Urothelium cell line (cell line): ENCODE measurements at regions not wholly inside any gene's neighbourhood (a gene's known extent, or its start where the extent isn't known, plus 50 kb on each side); places are given as distances from the start of the nearest gene placed in this dataset.
A peak's percentile ranks its signal among the peaks of the same experiment; 100 is the strongest.

Experiments used
- DNase-seq: peaks from one replicate; pipeline ENCODE4 v3.0.0; 2011; ENCODE audit warnings: low spot score, mixed read lengths
- FAIRE-seq: peaks from 2 replicates; lab custom pipeline; 2011; peaks lifted over from hg19 to GRCh38; lab: Jason Lieb, UNC

DNA sequence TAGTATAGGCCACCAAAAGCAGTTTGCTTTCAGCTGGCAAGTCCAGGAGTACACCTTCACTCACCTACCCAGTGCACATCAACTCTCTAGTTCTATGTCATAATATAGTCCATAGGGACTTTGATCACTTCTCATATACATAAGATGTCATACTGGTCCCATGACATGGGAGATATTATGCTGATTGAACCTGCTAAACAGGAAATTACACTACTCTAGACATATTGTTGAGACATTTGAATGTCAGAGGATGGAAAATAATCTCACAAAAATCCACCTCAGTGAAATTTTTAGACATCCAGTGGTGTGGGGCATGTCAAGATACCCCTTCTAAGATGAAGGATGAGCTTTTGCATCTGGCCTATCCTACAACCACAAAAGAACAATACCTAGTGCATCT lies 322.5 kb downstream of the EN1 start:
- FAIRE-seq (peak; percentile 82), DNase-seq (no peak)

DNA sequence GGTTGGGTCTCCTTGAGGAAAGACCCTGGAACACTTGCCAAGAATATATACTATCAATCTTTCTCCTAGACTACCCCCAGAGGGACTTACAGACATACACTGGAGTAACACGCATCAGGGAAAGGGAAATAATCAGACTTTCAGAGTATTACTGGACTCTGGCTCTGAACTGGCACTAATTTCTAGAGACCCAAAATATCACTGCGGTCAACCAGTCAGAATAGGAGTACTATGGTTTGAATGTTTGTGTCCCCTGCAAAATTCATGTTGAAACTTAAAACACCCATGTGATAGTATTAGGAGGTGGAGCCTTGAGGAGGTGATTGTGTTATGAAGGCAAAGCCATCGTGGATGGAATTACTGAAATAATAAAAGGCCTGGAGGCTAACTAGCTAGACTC lies 323.7 kb downstream of the EN1 start:
- DNase-seq = no peak
- no peak for FAIRE-seq

DNA sequence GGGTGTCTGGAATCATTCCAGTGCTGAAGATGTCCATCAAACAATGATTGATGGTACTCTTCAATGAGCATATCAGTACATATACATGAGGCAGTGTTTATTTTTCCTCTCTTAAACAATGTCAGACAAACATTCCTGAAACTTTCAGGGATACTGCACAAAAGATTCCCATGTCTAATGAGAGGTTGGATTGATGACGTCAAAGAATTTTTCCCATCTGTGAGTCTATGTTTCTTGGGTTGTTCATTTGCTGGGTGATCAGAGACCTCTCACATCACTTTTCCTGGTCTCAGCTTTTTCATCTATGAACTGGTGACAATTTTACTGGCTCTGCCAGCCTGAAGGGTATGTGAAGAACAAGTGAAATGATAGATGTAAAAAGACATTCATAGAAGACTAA lies 325.5 kb downstream of the EN1 start:
- no peak for FAIRE-seq
- DNase-seq = no peak

DNA sequence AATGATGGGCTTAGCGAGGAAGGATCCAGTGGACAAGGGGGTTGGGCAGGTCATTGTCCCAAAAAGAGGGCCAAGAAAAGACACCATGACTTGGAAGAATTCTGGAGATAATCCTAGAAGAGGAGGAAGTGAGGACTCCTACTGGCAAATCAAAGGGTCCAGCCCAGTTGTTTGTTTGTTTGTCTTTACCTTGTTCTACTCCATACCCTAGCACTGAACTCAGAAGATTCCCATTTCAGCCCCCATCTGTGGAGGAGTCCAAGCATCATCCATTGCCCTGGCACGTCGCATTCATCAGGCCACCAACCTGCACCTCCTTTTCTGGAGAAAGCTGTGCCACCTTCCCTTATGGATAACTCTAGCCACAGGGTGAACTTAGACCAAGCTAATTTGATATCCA lies 326.2 kb downstream of the EN1 start:
- DNase-seq (no peak), FAIRE-seq (no peak)

DNA sequence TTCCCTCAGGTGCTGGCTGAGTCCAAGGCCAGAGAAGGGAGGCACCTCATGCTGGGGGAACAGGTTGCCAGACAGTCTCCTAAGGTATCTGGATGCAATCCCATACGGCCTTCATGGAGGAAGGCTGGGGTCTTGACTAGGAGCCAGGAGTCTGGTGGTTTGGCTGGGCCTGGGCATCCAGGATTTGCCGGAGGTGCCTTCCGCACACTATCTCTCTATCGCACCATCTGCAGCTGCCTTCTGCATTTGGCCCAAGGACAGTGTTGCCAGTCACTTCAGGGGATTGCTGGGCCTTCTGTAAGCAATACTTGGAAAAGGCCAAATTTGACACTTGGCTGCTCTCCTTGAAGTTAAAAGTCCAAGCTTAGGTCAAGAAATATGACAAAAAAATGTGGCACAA lies 327.2 kb downstream of the EN1 start:
- FAIRE-seq (no peak), DNase-seq (no peak)

DNA sequence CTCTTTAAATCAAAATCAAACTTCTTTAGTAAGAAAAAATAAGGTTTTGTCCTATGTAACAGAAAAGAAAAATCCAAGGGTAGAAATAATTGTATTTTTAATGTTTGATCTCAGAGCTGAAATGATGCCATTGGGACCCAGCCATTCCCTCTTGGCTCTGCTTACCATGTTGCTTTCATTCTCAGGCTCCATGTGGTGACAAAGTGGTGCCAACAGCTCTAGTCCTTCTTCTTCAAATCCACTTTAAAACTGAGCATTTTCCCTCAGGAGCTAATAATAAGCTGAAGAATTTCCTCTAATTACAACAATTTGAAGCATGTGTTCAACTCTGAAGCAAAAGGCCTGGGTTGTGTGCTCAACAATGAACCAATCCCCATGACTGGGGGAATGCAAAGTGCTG lies 327.9 kb downstream of the EN1 start:
- DNase-seq = no peak
- FAIRE-seq = no peak

DNA sequence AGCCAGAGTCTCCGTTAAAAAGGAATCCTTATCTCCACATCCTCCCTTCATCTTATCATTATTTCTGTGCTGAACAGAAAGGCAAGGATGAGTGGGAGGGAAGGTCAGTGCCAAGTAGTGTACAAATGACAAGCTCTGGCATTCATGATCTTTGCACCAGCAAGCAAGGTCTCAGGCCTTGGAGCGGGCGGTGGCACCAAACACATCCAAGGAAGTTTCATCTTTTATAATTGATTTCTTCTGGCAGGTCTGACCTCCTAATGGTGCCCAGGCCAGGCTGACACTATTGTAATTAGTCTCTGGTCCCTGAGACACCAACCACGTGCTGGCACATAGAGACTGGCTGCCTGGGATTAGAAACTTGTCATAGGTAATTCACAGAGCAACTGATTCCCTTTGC lies 336.6 kb downstream of the EN1 start:
- DNase-seq (no peak), FAIRE-seq (no peak)

DNA sequence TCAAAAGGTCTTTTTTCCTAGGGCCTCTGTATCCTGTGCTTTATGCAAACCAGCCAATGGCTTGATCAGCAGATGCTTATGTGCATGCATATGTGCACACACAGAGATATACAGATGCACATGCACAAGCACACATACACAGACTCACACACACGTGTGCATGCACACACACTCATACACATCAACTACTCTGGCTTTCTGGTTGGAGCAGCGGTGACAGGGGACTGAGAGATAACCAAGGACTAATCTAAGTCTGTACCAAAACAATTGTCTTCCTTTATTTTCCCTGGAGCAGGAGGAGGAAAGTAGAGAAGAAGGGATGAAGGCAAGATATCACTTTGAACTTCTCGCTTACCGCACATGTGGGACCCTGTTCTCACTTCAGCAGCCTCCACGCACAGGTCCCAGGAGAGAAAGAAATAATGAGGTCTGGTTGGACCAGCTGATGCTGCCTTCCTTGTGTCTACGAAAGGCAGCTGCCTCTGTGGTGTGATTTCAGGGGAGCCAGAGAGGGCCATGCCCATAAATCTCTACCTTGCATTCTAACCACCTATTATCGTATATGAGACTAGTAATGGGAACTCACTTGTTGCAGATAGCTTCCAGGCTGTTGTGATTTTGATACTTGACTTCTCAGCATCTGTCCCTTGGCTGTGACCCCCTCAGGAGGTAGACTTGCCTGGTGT lies 338.0 kb downstream of the EN1 start:
- no peak for FAIRE-seq
- no peak for DNase-seq

DNA sequence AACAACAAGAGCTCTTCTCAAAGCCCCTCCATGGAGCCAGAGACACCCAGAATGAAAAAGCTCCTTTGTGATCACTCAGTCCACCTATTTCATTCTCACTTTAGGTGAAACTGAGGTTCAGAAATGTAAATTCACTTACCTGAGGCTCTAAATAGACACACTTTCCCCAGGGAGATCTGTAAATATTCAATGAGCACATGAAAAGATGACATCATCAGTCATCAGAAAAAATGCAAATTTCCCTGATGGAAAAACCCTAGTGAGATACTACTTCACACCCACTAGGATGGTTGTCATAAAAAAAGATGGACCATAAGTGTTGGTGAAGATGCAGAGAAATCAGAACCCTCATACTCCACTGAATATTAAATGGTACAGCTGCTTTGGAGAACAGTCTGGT lies 339.2 kb downstream of the EN1 start:
- FAIRE-seq = no peak

DNA sequence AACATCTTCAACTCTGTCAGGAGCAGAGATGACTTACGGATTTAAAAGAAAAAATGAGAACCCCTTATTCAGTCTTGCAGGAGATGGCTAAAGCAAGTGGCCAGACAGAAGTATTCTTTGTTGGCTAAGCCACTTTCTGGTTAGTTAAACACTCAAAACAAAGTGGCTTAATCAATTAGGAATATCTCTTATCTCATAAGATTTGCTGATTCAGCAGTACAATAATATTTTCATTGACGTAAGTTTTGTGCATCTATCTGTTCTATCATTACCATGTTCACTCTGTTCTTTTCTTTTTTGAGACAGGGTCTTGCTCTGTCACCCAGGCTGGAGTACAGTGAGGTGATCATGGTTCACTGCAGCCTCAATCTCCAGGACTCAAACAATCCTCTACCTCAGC lies 342.0 kb downstream of the EN1 start:
- DNase-seq (no peak), FAIRE-seq (peak; percentile 13)

More for the DNA sequence above, 339.2 kb downstream of the EN1 start:
- DNase-seq = no peak

DNA sequence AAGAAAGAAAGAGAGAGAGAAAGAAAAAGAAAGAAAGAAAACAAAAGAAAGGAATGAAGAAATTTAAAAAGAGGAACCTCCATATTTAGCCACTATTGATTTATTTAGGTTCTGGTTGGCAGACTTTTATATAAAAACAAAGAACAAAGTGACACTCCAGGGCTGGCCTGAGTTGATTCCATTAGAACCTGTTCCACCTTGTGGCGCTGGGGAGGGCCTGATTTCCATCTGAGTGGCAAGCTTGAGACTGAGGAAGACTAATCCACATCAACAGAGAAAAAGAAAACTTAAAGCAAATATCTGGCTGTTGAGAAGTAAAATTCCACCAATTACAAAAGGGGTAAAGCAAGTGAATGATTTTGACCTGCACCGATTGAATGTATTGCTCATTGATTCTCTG lies 345.3 kb downstream of the EN1 start:
- FAIRE-seq (no peak), DNase-seq (no peak)

DNA sequence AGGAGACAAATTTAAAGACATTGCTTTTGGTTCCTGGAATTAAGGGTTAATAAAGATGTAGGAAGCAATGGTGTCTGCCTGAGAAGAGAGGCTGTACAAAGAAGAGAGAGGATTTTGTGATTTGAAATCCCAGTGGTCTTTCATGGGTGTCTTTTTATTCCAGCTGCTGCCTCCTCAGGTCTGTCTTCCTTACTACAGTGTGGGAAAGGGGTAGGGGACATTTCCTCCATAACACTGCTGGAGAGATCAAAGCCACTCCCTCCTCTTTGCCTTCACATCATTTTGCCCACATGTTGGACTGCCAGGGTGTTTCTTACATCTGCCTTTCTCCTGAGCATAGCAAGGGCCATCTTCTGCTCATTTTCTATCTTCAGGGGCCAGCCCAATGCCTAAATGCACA lies 348.5 kb downstream of the EN1 start:
- no peak for FAIRE-seq
- no peak for DNase-seq

DNA sequence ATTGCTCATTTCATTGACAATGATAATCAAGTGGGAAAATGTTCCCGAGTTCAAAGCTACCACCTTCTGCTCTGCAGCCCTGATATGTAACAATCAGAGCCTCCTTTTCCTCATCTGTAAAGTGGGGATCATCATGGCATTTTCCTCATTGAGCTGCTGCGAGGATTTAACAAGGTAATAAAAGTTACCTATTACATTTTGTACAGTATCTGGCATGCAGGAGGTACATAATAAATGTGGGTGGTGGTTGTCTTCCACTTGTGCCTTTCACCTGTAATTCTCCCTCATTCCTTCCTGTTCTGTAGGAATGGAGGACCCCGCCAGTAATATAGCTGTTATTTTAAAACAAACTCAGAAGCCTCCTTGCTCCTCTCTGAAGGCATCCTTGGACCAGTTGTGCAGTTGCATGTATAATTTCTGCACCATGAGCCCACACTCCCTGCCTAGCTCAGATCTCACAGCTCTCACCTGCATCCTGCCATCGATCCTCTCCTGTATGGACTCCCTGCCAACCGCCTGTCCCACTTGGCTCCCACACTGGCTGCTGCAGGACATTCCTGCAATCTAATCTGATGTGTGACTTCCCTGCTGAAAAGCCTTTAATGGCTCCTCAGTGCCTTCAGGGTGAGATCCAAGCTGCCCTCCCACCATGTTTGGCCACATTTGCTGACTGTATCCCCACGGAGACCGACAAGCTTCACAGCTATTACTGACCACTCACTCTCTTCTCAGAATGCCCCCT lies 350.4 kb downstream of the EN1 start:
- FAIRE-seq = no peak
- DNase-seq = no peak

DNA sequence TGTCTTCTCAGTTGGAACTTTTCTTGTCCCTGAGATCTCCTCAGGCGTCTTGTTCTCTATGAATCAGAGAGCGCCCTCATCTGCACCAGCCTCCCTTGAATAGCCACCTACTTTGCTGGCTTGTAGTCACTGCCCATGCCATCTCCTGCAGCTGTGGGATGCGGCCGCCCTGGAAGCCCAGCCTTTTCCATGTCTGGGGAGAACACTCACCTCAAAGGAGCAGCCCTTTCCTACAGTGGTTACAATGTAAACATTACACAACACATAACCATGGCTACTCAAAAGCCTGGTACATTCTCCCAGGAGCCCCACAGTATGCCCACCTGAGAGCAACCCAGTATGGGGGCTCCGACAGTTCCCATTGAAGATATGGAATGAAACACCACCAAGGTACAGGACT lies 351.0 kb downstream of the EN1 start:
- no peak for DNase-seq
- no peak for FAIRE-seq

DNA sequence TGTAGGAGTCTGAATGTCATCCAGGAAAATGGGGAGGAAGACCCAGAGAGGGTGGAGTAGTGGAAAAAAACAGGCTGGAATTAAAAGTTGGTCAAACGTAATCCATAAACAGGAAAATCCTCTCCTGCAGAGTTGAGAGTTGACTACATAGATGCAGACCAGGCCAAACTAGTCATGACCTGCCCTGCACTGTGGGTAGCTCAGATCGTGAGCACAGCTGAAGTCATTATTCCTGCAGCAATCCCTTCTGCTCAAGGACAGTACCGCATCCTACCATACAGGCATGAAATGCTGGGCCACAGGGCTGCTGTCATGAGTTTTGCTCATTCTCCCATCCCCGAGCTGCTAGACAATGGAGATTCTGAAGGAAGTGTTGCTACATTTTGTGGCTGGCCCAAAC lies 352.2 kb downstream of the EN1 start:
- no peak for FAIRE-seq
- no peak for DNase-seq

DNA sequence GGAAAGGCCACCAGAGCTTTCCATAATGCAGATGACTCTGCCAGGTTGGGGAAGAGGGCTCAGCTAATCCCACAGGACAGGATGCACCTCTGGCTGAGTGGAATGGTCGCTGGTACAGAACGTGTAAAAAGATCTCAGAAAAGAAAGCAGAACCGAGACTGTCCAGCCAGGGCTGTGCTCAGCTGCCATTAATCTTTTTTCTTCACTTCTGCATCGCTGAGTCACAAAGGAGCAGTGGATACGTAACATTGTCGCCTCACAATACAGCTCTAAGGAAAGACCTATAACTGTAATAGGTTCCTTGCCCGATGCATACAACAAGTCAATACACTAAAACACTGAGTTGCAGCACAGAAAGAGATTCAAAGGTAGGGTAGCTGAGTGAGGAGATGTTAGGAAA lies 354.2 kb downstream of the EN1 start:
- FAIRE-seq = no peak
- no peak for DNase-seq

DNA sequence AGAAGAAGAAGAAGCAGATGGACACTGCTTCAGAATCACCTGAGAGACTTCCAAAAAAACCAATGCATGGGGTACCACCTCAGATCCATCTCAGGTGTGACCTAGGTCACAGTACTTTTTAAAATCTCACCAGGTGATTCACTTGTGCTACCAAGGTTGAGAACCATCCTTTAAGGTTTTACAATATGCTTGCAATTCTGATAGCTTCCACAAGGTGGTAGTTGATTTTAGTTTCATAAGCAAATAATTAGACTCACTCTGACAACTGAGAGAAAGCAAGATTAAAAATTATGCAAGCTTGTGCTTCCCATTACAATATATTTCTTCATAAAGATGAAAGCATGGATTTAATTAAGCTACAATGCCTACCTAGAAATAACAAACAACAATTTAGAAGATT lies 355.1 kb downstream of the EN1 start:
- FAIRE-seq (no peak), DNase-seq (no peak)

DNA sequence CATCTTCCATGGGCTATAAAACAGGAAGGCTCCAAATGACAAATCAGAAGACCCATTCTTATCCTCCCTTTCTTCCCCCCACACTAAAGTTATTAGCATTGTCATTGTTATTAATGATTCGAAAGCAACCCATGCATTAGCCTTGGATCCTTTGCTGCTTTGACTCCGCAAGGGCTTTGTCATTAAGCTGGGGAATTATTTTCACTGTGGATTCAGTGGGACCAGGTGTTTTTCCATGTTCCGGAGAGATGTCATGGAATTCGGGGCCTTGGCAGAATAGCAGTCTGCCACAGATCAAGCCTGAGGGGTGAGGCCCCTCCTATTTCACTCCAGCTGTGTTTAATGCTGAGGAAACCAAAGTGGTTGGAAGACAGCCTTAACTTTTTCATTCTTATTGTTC lies 357.1 kb downstream of the EN1 start:
- no peak for FAIRE-seq

DNA sequence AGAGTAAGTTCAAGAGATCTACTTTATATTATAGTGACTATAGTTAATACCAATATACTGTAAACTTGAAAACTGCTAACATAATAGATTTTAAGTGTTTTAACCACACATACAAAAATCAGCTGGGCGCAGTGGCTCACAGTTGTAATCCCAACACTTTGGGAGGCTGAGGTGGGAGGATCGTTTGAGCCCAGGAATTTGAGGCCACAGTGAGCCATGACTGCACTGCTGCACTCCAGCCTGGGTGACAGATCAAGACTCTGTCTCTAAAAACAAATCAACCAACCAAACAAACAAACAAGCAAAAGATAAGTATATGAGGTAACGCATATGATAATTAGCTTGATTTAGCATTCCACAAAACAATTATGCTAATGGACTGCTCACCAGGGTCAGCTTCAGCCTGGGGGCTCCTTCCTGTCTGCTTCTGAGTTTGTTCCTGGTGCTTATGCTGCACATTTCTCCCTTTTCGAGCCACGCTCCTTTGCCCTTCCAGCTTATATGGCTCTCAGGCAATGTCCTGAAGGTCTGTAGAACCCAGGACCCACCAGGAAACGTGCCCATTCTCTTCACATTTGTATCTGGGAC lies 357.6 kb downstream of the EN1 start:
- FAIRE-seq (no peak), DNase-seq (no peak)

More for the DNA sequence above, 357.1 kb downstream of the EN1 start:
- no peak for DNase-seq

DNA sequence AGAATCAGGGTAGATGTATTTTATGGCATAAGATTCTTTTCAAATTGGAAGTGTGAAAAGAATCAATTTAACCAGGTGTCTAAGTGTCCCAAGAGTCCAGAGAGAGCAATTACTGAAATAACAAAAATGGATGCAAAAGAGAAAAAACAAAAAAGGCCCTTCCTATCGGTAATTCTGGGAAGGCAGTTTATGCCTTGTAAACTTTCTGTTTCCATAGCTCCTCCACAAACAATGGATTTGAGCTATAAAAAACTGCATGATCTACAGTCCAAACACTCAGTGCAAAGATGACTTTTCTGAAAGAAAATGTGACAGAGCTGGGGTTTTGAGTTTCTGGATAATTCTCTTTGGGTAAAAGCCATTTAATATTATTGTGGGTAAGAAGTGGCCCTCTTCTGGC lies 366.1 kb downstream of the EN1 start:
- no peak for FAIRE-seq
- no peak for DNase-seq

DNA sequence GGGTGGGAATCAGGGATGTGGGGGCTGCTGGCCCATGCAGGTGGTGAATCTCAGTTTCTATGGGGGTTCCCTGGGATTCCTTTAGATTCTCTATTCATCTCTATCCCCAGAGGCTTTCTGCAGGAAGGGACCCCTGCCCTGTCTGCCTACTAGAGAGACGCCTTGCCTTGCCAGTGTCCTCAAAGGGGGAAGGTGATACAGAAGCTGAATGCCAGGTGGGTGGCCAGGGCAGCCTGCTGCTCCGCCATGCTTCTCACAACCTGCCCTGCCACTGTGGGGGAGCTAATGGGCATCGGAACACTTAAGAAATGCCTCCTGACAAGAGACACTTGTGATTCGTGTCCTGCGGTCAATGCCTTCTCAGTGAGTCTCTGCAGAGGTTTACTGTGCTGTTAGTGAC lies 368.4 kb downstream of the EN1 start:
- no peak for FAIRE-seq
- no peak for DNase-seq

DNA sequence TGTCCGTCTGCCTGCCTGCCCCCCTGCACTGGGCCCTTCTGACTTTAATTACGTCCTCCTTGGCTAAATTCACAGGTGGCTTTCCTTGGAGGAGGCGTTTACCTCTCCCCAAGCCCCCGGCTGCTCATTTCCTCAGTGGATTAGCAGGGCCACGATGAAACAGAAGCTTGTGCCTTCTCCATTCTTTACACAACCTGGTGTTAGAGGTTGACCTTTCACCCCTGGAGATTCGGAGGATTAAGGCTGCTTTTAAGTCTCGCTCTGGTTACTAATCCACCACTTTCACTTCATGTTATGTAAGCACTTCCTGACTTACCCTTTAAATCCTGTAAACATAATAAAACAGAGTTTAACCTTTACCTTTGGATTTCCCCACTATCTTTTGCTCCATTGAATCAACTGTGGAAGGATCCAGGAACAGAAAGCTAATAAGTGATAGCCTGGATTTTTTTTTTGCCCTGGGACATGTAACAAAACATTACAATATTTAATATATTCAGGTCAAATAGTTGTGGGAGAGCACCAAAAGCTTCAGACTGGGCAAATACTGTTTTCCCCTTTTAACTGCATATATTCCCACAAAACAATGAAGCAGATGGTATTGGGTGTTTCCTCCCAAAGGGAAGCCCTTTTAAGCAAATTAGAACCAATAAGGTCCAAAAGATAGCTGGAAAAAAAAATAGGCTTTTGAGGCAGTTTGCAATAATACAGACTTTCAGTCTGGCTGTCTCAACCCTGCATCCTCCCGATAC lies 370.2 kb downstream of the EN1 start:
- no peak for FAIRE-seq

More for the DNA sequence above, 370.2 kb downstream of the EN1 start:
- DNase-seq = no peak
